ENCODE measurements at regions not wholly inside any gene's neighbourhood (a gene's known extent, or its start where the extent isn't known, plus 50 kb on each side); places are given as distances from the start of the nearest gene placed in this dataset.
A peak's percentile ranks its signal among the peaks of the same experiment; 100 is the strongest.

DNA sequence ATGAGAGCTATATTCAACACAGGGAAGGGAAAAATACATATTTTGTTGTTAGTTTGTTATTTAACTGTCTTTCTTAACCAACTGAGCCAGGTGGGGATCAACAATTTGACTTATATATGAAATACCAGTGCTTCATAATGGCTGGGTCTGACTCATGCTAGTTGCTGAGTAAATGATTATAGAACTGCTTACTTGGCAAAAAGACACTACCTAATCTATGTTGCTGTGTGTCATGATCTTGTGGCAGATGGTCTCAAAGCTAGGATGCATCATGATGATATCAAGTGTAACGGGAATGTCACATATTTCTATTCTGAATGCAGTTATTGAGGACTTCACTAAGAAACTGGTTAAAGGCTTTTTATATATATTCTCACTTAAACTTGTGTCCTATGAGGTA is 727.4 kb upstream of the SLITRK1 start (continued):
- TF ChIP-seq, protein P1, sequence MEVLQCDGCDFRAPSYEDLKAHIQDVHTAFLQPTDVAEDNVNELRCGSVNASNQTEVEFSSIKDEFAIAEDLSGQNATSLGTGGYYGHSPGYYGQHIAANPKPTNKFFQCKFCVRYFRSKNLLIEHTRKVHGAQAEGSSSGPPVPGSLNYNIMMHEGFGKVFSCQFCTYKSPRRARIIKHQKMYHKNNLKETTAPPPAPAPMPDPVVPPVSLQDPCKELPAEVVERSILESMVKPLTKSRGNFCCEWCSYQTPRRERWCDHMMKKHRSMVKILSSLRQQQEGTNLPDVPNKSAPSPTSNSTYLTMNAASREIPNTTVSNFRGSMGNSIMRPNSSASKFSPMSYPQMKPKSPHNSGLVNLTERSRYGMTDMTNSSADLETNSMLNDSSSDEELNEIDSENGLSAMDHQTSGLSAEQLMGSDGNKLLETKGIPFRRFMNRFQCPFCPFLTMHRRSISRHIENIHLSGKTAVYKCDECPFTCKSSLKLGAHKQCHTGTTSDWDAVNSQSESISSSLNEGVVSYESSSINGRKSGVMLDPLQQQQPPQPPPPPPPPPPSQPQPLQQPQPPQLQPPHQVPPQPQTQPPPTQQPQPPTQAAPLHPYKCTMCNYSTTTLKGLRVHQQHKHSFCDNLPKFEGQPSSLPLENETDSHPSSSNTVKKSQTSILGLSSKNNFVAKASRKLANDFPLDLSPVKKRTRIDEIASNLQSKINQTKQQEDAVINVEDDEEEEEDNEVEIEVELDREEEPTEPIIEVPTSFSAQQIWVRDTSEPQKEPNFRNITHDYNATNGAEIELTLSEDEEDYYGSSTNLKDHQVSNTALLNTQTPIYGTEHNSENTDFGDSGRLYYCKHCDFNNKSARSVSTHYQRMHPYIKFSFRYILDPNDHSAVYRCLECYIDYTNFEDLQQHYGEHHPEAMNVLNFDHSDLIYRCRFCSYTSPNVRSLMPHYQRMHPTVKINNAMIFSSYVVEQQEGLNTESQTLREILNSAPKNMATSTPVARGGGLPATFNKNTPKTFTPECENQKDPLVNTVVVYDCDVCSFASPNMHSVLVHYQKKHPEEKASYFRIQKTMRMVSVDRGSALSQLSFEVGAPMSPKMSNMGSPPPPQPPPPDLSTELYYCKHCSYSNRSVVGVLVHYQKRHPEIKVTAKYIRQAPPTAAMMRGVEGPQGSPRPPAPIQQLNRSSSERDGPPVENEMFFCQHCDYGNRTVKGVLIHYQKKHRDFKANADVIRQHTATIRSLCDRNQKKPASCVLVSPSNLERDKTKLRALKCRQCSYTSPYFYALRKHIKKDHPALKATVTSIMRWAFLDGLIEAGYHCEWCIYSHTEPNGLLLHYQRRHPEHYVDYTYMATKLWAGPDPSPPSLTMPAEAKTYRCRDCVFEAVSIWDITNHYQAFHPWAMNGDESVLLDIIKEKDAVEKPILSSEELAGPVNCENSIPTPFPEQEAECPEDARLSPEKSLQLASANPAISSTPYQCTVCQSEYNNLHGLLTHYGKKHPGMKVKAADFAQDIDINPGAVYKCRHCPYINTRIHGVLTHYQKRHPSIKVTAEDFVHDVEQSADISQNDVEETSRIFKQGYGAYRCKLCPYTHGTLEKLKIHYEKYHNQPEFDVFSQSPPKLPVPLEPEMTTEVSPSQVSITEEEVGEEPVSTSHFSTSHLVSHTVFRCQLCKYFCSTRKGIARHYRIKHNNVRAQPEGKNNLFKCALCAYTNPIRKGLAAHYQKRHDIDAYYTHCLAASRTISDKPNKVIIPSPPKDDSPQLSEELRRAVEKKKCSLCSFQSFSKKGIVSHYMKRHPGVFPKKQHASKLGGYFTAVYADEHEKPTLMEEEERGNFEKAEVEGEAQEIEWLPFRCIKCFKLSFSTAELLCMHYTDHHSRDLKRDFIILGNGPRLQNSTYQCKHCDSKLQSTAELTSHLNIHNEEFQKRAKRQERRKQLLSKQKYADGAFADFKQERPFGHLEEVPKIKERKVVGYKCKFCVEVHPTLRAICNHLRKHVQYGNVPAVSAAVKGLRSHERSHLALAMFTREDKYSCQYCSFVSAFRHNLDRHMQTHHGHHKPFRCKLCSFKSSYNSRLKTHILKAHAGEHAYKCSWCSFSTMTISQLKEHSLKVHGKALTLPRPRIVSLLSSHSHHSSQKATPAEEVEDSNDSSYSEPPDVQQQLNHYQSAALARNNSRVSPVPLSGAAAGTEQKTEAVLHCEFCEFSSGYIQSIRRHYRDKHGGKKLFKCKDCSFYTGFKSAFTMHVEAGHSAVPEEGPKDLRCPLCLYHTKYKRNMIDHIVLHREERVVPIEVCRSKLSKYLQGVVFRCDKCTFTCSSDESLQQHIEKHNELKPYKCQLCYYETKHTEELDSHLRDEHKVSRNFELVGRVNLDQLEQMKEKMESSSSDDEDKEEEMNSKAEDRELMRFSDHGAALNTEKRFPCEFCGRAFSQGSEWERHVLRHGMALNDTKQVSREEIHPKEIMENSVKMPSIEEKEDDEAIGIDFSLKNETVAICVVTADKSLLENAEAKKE (CRISPR knock-in tag; IDR thresholded peaks at IDR 0.05): no peak
- no peak for TF ChIP-seq ZNF331 (CRISPR knock-in tag; IDR thresholded peaks at IDR 0.05; ENCODE audit: low read depth)

DNA sequence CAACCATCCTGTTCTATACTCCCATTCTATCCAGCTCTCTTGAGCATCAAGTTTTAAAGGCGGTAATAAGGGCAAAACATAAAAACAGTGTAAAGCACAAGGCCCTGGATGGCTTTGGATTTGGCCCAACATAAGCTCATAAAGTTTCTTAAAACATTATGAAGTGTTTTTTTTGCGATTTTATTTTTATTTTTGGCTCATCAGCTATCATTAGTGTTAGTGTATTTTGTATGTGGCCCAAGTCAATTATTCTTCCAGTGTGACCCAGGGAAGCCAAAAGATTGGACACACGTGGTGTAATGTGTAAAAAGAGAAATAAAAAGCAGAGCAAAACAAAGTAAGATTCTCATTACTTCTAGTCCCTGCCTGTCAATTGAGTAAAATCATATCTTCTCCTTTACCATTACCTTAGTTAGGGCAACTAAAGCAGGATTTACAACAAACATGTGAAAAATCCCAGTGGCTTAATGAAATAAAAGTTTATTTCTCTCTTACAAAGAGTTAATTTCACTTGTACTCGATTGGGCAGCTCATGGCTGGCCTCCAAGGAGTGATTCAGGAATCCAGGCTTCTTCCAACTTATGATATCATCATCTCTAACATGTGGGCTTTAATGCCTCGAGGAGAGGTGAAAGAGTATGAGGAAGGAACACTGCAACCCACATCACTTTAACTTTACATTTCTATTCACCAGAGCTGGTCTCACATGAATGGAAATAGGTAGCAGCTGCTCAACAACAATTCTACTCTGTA is 725.2 kb upstream of the SLITRK1 start:
- no peaks in the 10 kb centered on the region for H3K36me3 ChIP-seq (ENCODE audit: insufficient read depth)
- no peak overlapping the region for H3K4me3 ChIP-seq
- H3F3A ChIP-seq (replicated peaks; ENCODE audit: low read depth): no peaks in the 10 kb centered on the region
- H3K4me1 ChIP-seq (ENCODE audit: insufficient read depth): no peaks in the 10 kb centered on the region
- 0 out of 2 replicates have a peak overlapping the region, but pooled peaks have one; percentile 6 for H2AFZ ChIP-seq
- DNase-seq (ENCODE audit: low spot score) (no peak), ATAC-seq (no peak)
- H3K36me3 Mint-ChIP-seq (ENCODE audit: low read depth): no peaks in the 10 kb centered on the region
- no peaks in the 10 kb centered on the region for H3K9me3 Mint-ChIP-seq
- no peak overlapping the region for H3K4me3 Mint-ChIP-seq
- H3K9me2 ChIP-seq (ENCODE audit: insufficient read depth): no peaks in the 10 kb centered on the region
- no peaks in the 10 kb centered on the region for H3K27me3 ChIP-seq (ENCODE audit: insufficient read depth)
- H3K4me2 ChIP-seq: no peak overlapping the region
- no peaks in the 10 kb centered on the region for H3K4me1 Mint-ChIP-seq
- no peaks in the 10 kb centered on the region for H4K20me1 ChIP-seq (replicated peaks; ENCODE audit: insufficient read depth)
- H3K27ac Mint-ChIP-seq: no peak overlapping the region
- H3K27ac ChIP-seq (ENCODE audit: low read depth): no peak overlapping the region
- H3K79me2 ChIP-seq (replicated peaks; ENCODE audit: insufficient read depth): no peaks in the 10 kb centered on the region
- H3K27me3 Mint-ChIP-seq (ENCODE audit: insufficient read depth, low read depth, poor library complexity): peaks cover 2% of the 10 kb centered on the region
- TF ChIP-seq, protein P2, sequence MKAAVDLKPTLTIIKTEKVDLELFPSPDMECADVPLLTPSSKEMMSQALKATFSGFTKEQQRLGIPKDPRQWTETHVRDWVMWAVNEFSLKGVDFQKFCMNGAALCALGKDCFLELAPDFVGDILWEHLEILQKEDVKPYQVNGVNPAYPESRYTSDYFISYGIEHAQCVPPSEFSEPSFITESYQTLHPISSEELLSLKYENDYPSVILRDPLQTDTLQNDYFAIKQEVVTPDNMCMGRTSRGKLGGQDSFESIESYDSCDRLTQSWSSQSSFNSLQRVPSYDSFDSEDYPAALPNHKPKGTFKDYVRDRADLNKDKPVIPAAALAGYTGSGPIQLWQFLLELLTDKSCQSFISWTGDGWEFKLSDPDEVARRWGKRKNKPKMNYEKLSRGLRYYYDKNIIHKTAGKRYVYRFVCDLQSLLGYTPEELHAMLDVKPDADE (IDR thresholded peaks at IDR 0.05): no peak
- TF ChIP-seq STAT1 (IDR thresholded peaks at IDR 0.05; ENCODE audit: unreplicated experiment): no peak
